PC-9 (cell line): ENCODE measurements at regions not wholly inside any gene's neighbourhood (a gene's known extent, or its start where the extent isn't known, plus 50 kb on each side); places are given as distances from the start of the nearest gene placed in this dataset.
A peak's percentile ranks its signal among the peaks of the same experiment; 100 is the strongest.
"Not testable (repeated sequence)": the region's sequence is repeated elsewhere in the genome, so short reads cannot be mapped to it uniquely, and the experiment has no call there.

Source experiments
- BruUV-seq: library from RNA; stranded (reverse); fragments of 400-500 nt; replicated peaks from 2 replicates; lab custom pipeline; 2021; lab: Mats Ljungman, UMichigan
- CTCF ChIA-PET: fragments of 300-600 bp; sonication (Branson Sonifier 250); formaldehyde crosslinking; loops from one replicate; lab custom pipeline; 2022; ENCODE audit warnings: antibody characterized with exemption; lab: Charles Lee
- POLR2A ChIA-PET: fragments of 300-600 bp; sonication (Branson Sonifier 250); formaldehyde crosslinking; loops from one replicate; lab custom pipeline; 2022; ENCODE audit warnings: antibody characterized with exemption; ENCODE audit not compliant: unreplicated experiment; lab: Charles Lee
- DNase-seq, 2 experiments: peaks; one replicate each; pipeline versions ENCODE4 v3.0.0 to v3.0.0-alpha.2; 2015 to 2022; ENCODE audit warnings: mixed read lengths in 1 of 2
- H2AFZ ChIP-seq: fragments of 200-600 bp; sonication (generic); 2 replicates; pipeline ENCODE4 v1.8.1; 2017; ENCODE audit warnings: antibody characterized with exemption
- H3F3A ChIP-seq: fragments of 200-600 bp; sonication (generic); 2 replicates; pipeline ENCODE4 v1.8.1; 2017; ENCODE audit warnings: antibody characterized with exemption, mild to moderate bottlenecking, low read depth; ENCODE audit not compliant: insufficient read depth
- H3K27ac ChIP-seq: fragments of 200-600 bp; sonication (generic); 2 replicates; pipeline ENCODE4 v1.6.1; 2016; ENCODE audit warnings: mixed run types
- H3K27me3 ChIP-seq: fragments of 200-600 bp; sonication (generic); 2 replicates; pipeline ENCODE4 v1.6.1; 2016; ENCODE audit warnings: low read depth, mixed run types; ENCODE audit not compliant: insufficient read depth
- H3K36me3 ChIP-seq: fragments of 200-600 bp; sonication (generic); 2 replicates; pipeline ENCODE4 v1.6.1; 2016; ENCODE audit warnings: low read depth, mixed run types
- H3K4me1 ChIP-seq: fragments of 200-600 bp; sonication (generic); replicated peaks from 2 replicates; pipeline ENCODE4 v1.6.1; 2016; ENCODE audit warnings: mixed run types; ENCODE audit not compliant: insufficient read depth
- H3K4me2 ChIP-seq: fragments of 200-600 bp; sonication (generic); 2 replicates; pipeline ENCODE4 v1.6.1; 2017; ENCODE audit warnings: mixed run types
- H3K4me3 ChIP-seq: fragments of 200-600 bp; sonication (generic); 2 replicates; pipeline ENCODE4 v1.6.1; 2016; ENCODE audit warnings: mixed run types
- H3K79me2 ChIP-seq: fragments of 200-600 bp; sonication (generic); 2 replicates; pipeline ENCODE4 v1.6.1; 2017; ENCODE audit warnings: low read depth, mixed run types
- H3K9me2 ChIP-seq: fragments of 200-600 bp; sonication (generic); 2 replicates; pipeline ENCODE4 v1.8.1; 2017; ENCODE audit warnings: mild to moderate bottlenecking; ENCODE audit not compliant: insufficient read depth
- H3K9me3 ChIP-seq: fragments of 200-600 bp; sonication (generic); 2 replicates; pipeline ENCODE4 v1.8.1; 2016; ENCODE audit warnings: low read depth; ENCODE audit not compliant: insufficient read depth
- H4K20me1 ChIP-seq: fragments of 200-600 bp; sonication (generic); 2 replicates; pipeline ENCODE4 v1.8.1; 2017; ENCODE audit not compliant: insufficient read depth
- CTCF ChIP-seq: fragments of 200-600 bp; sonication (generic); conservative IDR thresholded peaks from 2 replicates; pipeline ENCODE4 v1.6.1; 2017; ENCODE audit warnings: mixed run types, antibody characterized with exemption, mild to moderate bottlenecking, moderate library complexity
- EZH2 ChIP-seq: fragments of 200-600 bp; sonication (generic); IDR thresholded peaks from 2 replicates; pipeline ENCODE4 v1.8.0; 2017; ENCODE audit warnings: antibody characterized with exemption, low read depth
- intact Hi-C: fragments of 100-400 bp; cut with micrococcal nuclease; formaldehyde crosslinking; loops from one replicate; pipeline ENCODE4 v1.10.0; 2022; ENCODE audit not compliant: unreplicated experiment

GRCh38 chr4:75168548-75168947 is 235.6 kb downstream of the PARM1 start:
- no TSS peak for BruUV-seq
- H3K4me2 ChIP-seq: no peak overlapping the region
- H3K79me2 ChIP-seq: no peaks in the 10 kb centered on the region
- POLR2A ChIA-PET: no interaction called here
- H3K27ac ChIP-seq: no peak overlapping the region
- CTCF ChIA-PET: no interaction called here
- H4K20me1 ChIP-seq: no peaks in the 10 kb centered on the region
- intact Hi-C loops: no loop called here
- no peaks in the 10 kb centered on the region for H3K4me1 ChIP-seq
- no peaks in the 10 kb centered on the region for H3K27me3 ChIP-seq
- H3K9me3 ChIP-seq: no peaks in the 10 kb centered on the region
- no peak overlapping the region for H3K4me3 ChIP-seq
- no peak for DNase-seq
- H3K9me2 ChIP-seq: no peaks in the 10 kb centered on the region
- no peak overlapping the region for H2AFZ ChIP-seq
- TF ChIP-seq CTCF (no peak), EZH2 (no peak)
- no peaks in the 10 kb centered on the region for H3F3A ChIP-seq
- no peaks in the 10 kb centered on the region for H3K36me3 ChIP-seq

GRCh38 chr4:75165100-75165499 is 232.2 kb downstream of the PARM1 start:
- CTCF ChIA-PET, intact Hi-C loops, H3K79me2 ChIP-seq, H3K27me3 ChIP-seq, H3K4me2 ChIP-seq, H3K9me3 ChIP-seq, BruUV-seq, H3K4me3 ChIP-seq, H3K36me3 ChIP-seq, H2AFZ ChIP-seq, DNase-seq, H3F3A ChIP-seq, H3K4me1 ChIP-seq, H3K27ac ChIP-seq, H4K20me1 ChIP-seq, POLR2A ChIA-PET, H3K9me2 ChIP-seq: not testable (repeated sequence)

GRCh38 chr4:75158451-75158850 is 225.5 kb downstream of the PARM1 start:
- Histone ChIP-seq H3F3A (no peaks in the 10 kb centered on the region), H3K4me3 (no peak overlapping the region), H3K36me3 (no peaks in the 10 kb centered on the region), H3K79me2 (no peaks in the 10 kb centered on the region), H2AFZ (no peak overlapping the region), H3K9me3 (no peaks in the 10 kb centered on the region), H4K20me1 (no peaks in the 10 kb centered on the region), H3K4me2 (no peak overlapping the region), H3K9me2 (no peaks in the 10 kb centered on the region), H3K4me1 (no peaks in the 10 kb centered on the region), H3K27ac (no peak overlapping the region), H3K27me3 (no peaks in the 10 kb centered on the region)
- POLR2A ChIA-PET: interaction anchor here (0.6 kb wide), 1 partner anchor 171 kb away, joined by 3 read pairs; no protein-coding TSS in a partner anchor
- CTCF ChIA-PET: no interaction called here
- intact Hi-C loops: no loop called here
- BruUV-seq: no TSS peak
- TF ChIP-seq CTCF: no peak
- TF ChIP-seq EZH2: no peak
- DNase-seq: peak in 1 of 2 experiments; percentile 52

GRCh38 chr4:75154994-75155393 is 222.1 kb downstream of the PARM1 start:
- no peaks in the 10 kb centered on the region for H3K27me3 ChIP-seq
- no peaks in the 10 kb centered on the region for H3K9me2 ChIP-seq
- H3F3A ChIP-seq: no peaks in the 10 kb centered on the region
- H3K27ac ChIP-seq: no peak overlapping the region
- TF ChIP-seq CTCF: no peak
- no peak overlapping the region for H3K4me2 ChIP-seq
- no peaks in the 10 kb centered on the region for H3K36me3 ChIP-seq
- BruUV-seq: no TSS peak
- H3K79me2 ChIP-seq: no peaks in the 10 kb centered on the region
- H3K4me1 ChIP-seq: no peaks in the 10 kb centered on the region
- no peak for DNase-seq
- H3K4me3 ChIP-seq: no peak overlapping the region
- H2AFZ ChIP-seq: no peak overlapping the region
- H3K9me3 ChIP-seq: no peaks in the 10 kb centered on the region
- POLR2A ChIA-PET: no interaction called here
- H4K20me1 ChIP-seq: no peaks in the 10 kb centered on the region
- intact Hi-C loops: no loop called here
- CTCF ChIA-PET: no interaction called here
